ENCODE measurements at regions not wholly inside any gene's neighbourhood (a gene's known extent, or its start where the extent isn't known, plus 50 kb on each side); places are given as distances from the start of the nearest gene placed in this dataset.

DNA sequence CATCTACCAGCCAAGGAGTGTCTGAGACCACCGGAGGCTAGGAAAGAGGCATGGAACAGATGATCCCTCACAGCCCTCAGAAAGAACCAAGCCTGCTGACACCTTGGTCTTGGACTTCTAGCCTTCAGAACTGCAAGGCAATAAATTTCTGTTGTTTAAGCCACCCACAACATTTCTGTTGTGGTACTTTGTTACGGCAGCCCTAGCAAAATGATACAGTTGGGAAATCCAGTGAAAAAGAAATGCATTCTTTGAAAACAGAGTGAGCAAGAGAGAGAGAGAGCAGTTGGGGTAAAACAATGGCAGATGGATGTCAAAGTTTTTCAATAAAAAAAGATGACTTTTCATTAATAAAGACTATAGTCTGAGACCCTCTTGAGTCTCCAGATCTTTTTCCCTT lies 219.4 kb downstream of the NFKBIZ start:
- Histone ChIP-seq H2BK12ac (ENCODE audit: low read length in 2 of 2) (no peak overlapping the region), H3K79me1 (replicated peaks; ENCODE audit: low read length, poor library complexity, severe bottlenecking) (no peaks in the 10 kb centered on the region), H4K91ac (ENCODE audit: low read length) (no peak overlapping the region)

DNA sequence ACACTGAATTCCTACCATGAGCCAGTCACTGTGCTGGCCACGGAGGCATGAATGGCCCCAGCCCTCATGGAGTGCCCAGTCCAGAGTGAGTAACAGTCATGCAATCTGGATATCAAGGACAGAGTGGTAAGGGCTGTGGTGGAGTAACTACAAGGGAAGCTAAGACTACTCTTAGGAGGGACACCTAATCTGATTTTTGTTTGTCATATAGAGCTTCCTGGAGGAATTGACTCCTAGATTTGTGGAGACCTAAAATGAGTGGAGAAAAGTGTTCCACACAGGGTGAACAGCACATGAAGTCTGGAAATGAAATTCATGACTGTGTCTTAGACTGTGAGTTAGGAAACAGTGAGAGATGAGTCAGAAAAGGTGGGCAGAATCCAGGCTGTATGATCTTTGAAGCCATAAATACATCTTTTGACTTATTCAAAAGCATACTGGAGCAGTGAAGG lies 219.9 kb downstream of the NFKBIZ start:
- Histone ChIP-seq H3K4me2 (ENCODE audit: low read length, poor library complexity, severe bottlenecking) (no peak overlapping the region), H4K91ac (ENCODE audit: low read length) (no peak overlapping the region), H4K8ac (ENCODE audit: low read length) (no peak overlapping the region), H2BK12ac (ENCODE audit: low read length in 2 of 2) (no peak overlapping the region), H3K36me3 (ENCODE audit: control insufficient read depth in 1 of 2, insufficient read depth in 2 of 2, low read depth in 1 of 2, low read length in 2 of 2) (no peaks in the 10 kb centered on the region), H2AK5ac (ENCODE audit: low read length, severe bottlenecking) (no peak overlapping the region), H3K4ac (ENCODE audit: low read depth in 1 of 2, low read length in 2 of 2) (no peak overlapping the region), H2BK15ac (ENCODE audit: low read depth, poor library complexity, severe bottlenecking) (no peak overlapping the region), H3K4me3 (ENCODE audit: insufficient read depth in 1 of 2, low read depth in 1 of 2, low read length in 2 of 2) (no peak overlapping the region), H2BK5ac (ENCODE audit: low read depth, low read length, poor library complexity, severe bottlenecking) (no peak overlapping the region), H3K79me1 (replicated peaks; ENCODE audit: low read length, poor library complexity, severe bottlenecking) (no peaks in the 10 kb centered on the region), H2AFZ (ENCODE audit: low read depth, low read length) (no peak overlapping the region), H3K9ac (ENCODE audit: low read length) (peak overlapping the region; percentile 45), H3K27ac (ENCODE audit: low read length, poor library complexity, severe bottlenecking) (no peak overlapping the region), H3K18ac (ENCODE audit: low read depth in 1 of 2, low read length in 2 of 2) (no peak overlapping the region), H3K9me3 (ENCODE audit: control insufficient read depth, low read length) (no peaks in the 10 kb centered on the region), H3K4me1 (ENCODE audit: control insufficient read depth, insufficient read depth, low read depth, low read length) (no peaks in the 10 kb centered on the region), H3K27me3 (ENCODE audit: control insufficient read depth in 1 of 2, insufficient read depth in 1 of 2, low read length in 2 of 2) (no peaks in the 10 kb centered on the region), H2BK120ac (ENCODE audit: low read depth, low read length) (no peak overlapping the region), H3K14ac (ENCODE audit: low read length in 2 of 2) (no peak overlapping the region), H3K23ac (ENCODE audit: low read length in 2 of 2) (no peak overlapping the region)
- peak; percentile 71 for DNase-seq
- WGBS = 67% methylated on average over 1 of the region's 1 CpG

More for the DNA sequence above, 219.4 kb downstream of the NFKBIZ start:
- Histone ChIP-seq H2AK5ac (ENCODE audit: low read length, severe bottlenecking) (no peak overlapping the region), H3K9ac (ENCODE audit: low read length) (peak overlapping the region; percentile 45), H2BK120ac (ENCODE audit: low read depth, low read length) (no peak overlapping the region), H2BK15ac (ENCODE audit: low read depth, poor library complexity, severe bottlenecking) (no peak overlapping the region), H3K14ac (ENCODE audit: low read length in 2 of 2) (no peak overlapping the region), H2BK5ac (ENCODE audit: low read depth, low read length, poor library complexity, severe bottlenecking) (no peak overlapping the region), H4K8ac (ENCODE audit: low read length) (no peak overlapping the region), H3K36me3 (ENCODE audit: control insufficient read depth in 1 of 2, insufficient read depth in 2 of 2, low read depth in 1 of 2, low read length in 2 of 2) (no peaks in the 10 kb centered on the region), H3K9me3 (ENCODE audit: control insufficient read depth, low read length) (no peaks in the 10 kb centered on the region), H2AFZ (ENCODE audit: low read depth, low read length) (no peak overlapping the region), H3K27me3 (ENCODE audit: control insufficient read depth in 1 of 2, insufficient read depth in 1 of 2, low read length in 2 of 2) (no peaks in the 10 kb centered on the region), H3K4ac (ENCODE audit: low read depth in 1 of 2, low read length in 2 of 2) (no peak overlapping the region), H3K23ac (ENCODE audit: low read length in 2 of 2) (no peak overlapping the region), H3K27ac (ENCODE audit: low read length, poor library complexity, severe bottlenecking) (no peak overlapping the region), H3K4me3 (ENCODE audit: insufficient read depth in 1 of 2, low read depth in 1 of 2, low read length in 2 of 2) (no peak overlapping the region), H3K18ac (ENCODE audit: low read depth in 1 of 2, low read length in 2 of 2) (no peak overlapping the region), H3K4me1 (ENCODE audit: control insufficient read depth, insufficient read depth, low read depth, low read length) (no peaks in the 10 kb centered on the region), H3K4me2 (ENCODE audit: low read length, poor library complexity, severe bottlenecking) (no peak overlapping the region)
- DNase-seq = no peak
- 95% methylated on average over 2 of the region's 2 CpGs for WGBS

DNA sequence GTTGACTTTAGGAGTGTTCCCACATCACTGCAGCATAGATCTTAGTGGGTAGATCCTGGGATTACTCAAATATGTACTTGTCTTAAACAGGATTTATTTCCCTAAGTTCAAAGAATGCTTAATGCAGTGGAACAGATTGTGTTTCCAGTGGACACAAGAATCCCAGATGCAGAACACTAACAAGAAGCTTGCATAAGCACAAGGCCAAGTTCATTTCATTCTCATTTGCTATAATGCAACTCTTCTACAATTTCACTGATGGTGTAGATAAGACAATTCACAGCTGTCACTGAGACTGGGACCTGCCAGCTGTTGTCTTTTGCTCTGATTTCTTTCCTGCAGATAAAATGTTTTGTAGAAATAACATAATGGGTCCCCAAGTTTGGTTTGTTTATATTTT lies 225.6 kb downstream of the NFKBIZ start:
- H3K9me3 ChIP-seq (ENCODE audit: control insufficient read depth, low read length) = no peaks in the 10 kb centered on the region
- no peaks in the 10 kb centered on the region for H3K27me3 ChIP-seq (ENCODE audit: control insufficient read depth in 1 of 2, insufficient read depth in 1 of 2, low read length in 2 of 2)
- H3K79me1 ChIP-seq (replicated peaks; ENCODE audit: low read length, poor library complexity, severe bottlenecking) = no peaks in the 10 kb centered on the region
- no peak overlapping the region for H3K23ac ChIP-seq (ENCODE audit: low read length in 2 of 2)
- H2BK5ac ChIP-seq (ENCODE audit: low read depth, low read length, poor library complexity, severe bottlenecking) = no peak overlapping the region
- no peak overlapping the region for H3K4ac ChIP-seq (ENCODE audit: low read depth in 1 of 2, low read length in 2 of 2)
- no peak overlapping the region for H3K9ac ChIP-seq (ENCODE audit: low read length)
- no peak overlapping the region for H3K4me3 ChIP-seq (ENCODE audit: insufficient read depth in 1 of 2, low read depth in 1 of 2, low read length in 2 of 2)
- H2BK12ac ChIP-seq (ENCODE audit: low read length in 2 of 2) = no peak overlapping the region
- no peaks in the 10 kb centered on the region for H3K36me3 ChIP-seq (ENCODE audit: control insufficient read depth in 1 of 2, insufficient read depth in 2 of 2, low read depth in 1 of 2, low read length in 2 of 2)
- H3K27ac ChIP-seq (ENCODE audit: low read length, poor library complexity, severe bottlenecking) = no peak overlapping the region
- H4K91ac ChIP-seq (ENCODE audit: low read length) = no peak overlapping the region
- no peak overlapping the region for H3K18ac ChIP-seq (ENCODE audit: low read depth in 1 of 2, low read length in 2 of 2)
- no peak overlapping the region for H2AK5ac ChIP-seq (ENCODE audit: low read length, severe bottlenecking)
- no peaks in the 10 kb centered on the region for H3K4me1 ChIP-seq (ENCODE audit: control insufficient read depth, insufficient read depth, low read depth, low read length)
- no peak overlapping the region for H2BK120ac ChIP-seq (ENCODE audit: low read depth, low read length)
- H4K8ac ChIP-seq (ENCODE audit: low read length) = no peak overlapping the region
- no peak overlapping the region for H2BK15ac ChIP-seq (ENCODE audit: low read depth, poor library complexity, severe bottlenecking)
- peak; percentile 82 for DNase-seq
- no peak overlapping the region for H3K14ac ChIP-seq (ENCODE audit: low read length in 2 of 2)
- H2AFZ ChIP-seq (ENCODE audit: low read depth, low read length) = no peak overlapping the region
- H3K4me2 ChIP-seq (ENCODE audit: low read length, poor library complexity, severe bottlenecking) = no peak overlapping the region

DNA sequence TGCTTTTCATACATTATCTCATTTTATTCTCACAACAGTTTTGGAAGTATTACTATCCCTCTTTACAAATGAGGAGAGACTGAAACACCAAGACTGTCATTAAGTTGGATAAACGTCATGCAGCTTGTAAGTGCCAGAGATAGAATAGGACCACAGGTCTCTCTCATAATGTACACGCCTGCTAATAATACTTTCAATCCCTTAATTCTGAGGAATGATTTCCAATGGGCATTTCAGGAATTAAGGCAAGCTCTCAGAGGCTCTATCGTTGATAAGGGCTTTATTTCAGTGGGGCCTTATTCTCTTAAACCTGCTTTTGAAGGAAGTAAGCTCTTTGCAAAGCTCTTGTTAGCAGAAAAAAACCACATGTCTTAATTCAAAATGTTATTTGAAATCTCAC lies 229.1 kb downstream of the NFKBIZ start:
- Histone ChIP-seq H3K4me2 (ENCODE audit: low read length, poor library complexity, severe bottlenecking) (no peak overlapping the region), H3K9me3 (ENCODE audit: control insufficient read depth, low read length) (no peaks in the 10 kb centered on the region), H2AK5ac (ENCODE audit: low read length, severe bottlenecking) (no peak overlapping the region), H3K79me1 (replicated peaks; ENCODE audit: low read length, poor library complexity, severe bottlenecking) (no peaks in the 10 kb centered on the region), H3K9ac (ENCODE audit: low read length) (no peak overlapping the region), H3K4me3 (ENCODE audit: insufficient read depth in 1 of 2, low read depth in 1 of 2, low read length in 2 of 2) (no peak overlapping the region), H3K4me1 (ENCODE audit: control insufficient read depth, insufficient read depth, low read depth, low read length) (no peaks in the 10 kb centered on the region), H3K14ac (ENCODE audit: low read length in 2 of 2) (no peak overlapping the region), H2BK15ac (ENCODE audit: low read depth, poor library complexity, severe bottlenecking) (no peak overlapping the region), H3K4ac (ENCODE audit: low read depth in 1 of 2, low read length in 2 of 2) (no peak overlapping the region), H3K27me3 (ENCODE audit: control insufficient read depth in 1 of 2, insufficient read depth in 1 of 2, low read length in 2 of 2) (no peaks in the 10 kb centered on the region), H3K36me3 (ENCODE audit: control insufficient read depth in 1 of 2, insufficient read depth in 2 of 2, low read depth in 1 of 2, low read length in 2 of 2) (no peaks in the 10 kb centered on the region), H2BK12ac (ENCODE audit: low read length in 2 of 2) (no peak overlapping the region), H3K18ac (ENCODE audit: low read depth in 1 of 2, low read length in 2 of 2) (no peak overlapping the region), H3K23ac (ENCODE audit: low read length in 2 of 2) (no peak overlapping the region), H4K8ac (ENCODE audit: low read length) (no peak overlapping the region), H3K27ac (ENCODE audit: low read length, poor library complexity, severe bottlenecking) (no peak overlapping the region), H2BK120ac (ENCODE audit: low read depth, low read length) (no peak overlapping the region), H4K91ac (ENCODE audit: low read length) (no peak overlapping the region), H2AFZ (ENCODE audit: low read depth, low read length) (no peak overlapping the region), H2BK5ac (ENCODE audit: low read depth, low read length, poor library complexity, severe bottlenecking) (no peak overlapping the region)
- DNase-seq = no peak
- WGBS = 95% methylated on average over 3 of the region's 3 CpGs

All from mesenchymal stem cell (in vitro differentiated cells and primary cell).